Urinary bladder (tissue), 3 donors: ENCODE measurements at regions not wholly inside any gene's neighbourhood (a gene's known extent, or its start where the extent isn't known, plus 50 kb on each side); places are given as distances from the start of the nearest gene placed in this dataset.

Experiments used
- DNase-seq: peaks from one replicate; pipeline ENCODE4 v3.0.0-alpha.2; 2015; ENCODE audit errors: extremely low spot score
- H3K27ac ChIP-seq: one replicate; pipeline ENCODE4 v1.5.1; 2013; ENCODE audit warnings: low read depth, mild to moderate bottlenecking, moderate library complexity
- H3K36me3 ChIP-seq: one replicate; pipeline ENCODE4 v1.6.1; 2013; ENCODE audit warnings: mild to moderate bottlenecking, moderate library complexity; ENCODE audit not compliant: insufficient read depth
- H3K4me1 ChIP-seq: one replicate; pipeline ENCODE4 v1.6.1; 2013; ENCODE audit warnings: mild to moderate bottlenecking, moderate library complexity; ENCODE audit not compliant: insufficient read depth
- H3K4me3 ChIP-seq: one replicate; pipeline ENCODE4 v1.5.1; 2013; ENCODE audit warnings: low read depth, low read length
- WGBS: extraction: QIAGEN DNeasy Blood & Tissue Kit; methylation state at CpG from one replicate; pipeline ENCODE4 v1.1.7; 2013; 5-methylcytosine and 5-hydroxymethylcytosine counted together
- donor health status: healthy with polysubstance abuse.
- donor health status: healthy.

DNA sequence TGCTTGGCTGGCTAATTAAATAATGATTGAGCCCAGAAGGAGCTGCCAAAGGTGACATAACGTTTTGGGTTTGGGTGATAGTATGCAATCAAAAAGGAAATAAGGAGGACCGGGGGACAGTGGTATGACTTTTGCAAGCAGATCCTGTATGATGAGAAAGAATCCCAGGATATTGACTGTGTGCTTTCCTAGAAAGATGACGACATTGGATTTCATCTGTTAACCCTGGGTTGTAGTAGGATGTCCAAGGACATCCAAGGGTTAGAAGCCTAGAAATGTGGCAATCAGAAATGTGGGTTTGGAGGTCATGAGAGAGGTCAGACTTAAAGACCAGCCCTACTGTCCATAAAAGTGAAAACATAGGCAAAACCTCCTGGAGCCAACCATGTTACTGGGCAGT lies 50.3 kb upstream of the HMHB1 start:
- WGBS: 87% methylated on average over 3 of the region's 3 CpGs
- Histone ChIP-seq H3K4me3 (no peak overlapping the region), H3K27ac (no peak overlapping the region), H3K36me3 (no peaks in the 10 kb centered on the region), H3K4me1 (no peaks in the 10 kb centered on the region)
- DNase-seq: no peak

DNA sequence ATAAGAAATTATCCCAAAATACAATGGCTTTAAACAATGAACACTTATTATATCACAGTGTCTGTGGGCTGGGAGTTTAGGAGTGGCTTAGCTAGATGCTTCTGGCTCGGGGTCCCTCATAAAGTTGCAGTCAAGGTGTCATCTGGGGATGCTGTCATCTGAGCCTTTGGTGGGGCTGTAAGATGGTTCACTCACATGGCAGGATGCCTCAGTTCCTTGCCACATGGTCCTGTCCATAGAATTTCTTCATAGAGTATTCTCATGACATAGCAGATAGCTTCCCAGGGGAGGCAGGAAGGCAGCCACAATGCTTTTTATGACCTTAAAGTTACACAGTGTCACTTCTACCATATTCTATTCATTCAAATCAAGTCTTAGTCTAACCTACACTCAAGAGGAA lies 51.2 kb upstream of the HMHB1 start:
- Histone ChIP-seq H3K36me3 (no peaks in the 10 kb centered on the region), H3K27ac (no peak overlapping the region), H3K4me1 (no peaks in the 10 kb centered on the region), H3K4me3 (no peak overlapping the region)
- WGBS: 100% methylated on average over 1 of the region's 1 CpG
- DNase-seq: no peak

DNA sequence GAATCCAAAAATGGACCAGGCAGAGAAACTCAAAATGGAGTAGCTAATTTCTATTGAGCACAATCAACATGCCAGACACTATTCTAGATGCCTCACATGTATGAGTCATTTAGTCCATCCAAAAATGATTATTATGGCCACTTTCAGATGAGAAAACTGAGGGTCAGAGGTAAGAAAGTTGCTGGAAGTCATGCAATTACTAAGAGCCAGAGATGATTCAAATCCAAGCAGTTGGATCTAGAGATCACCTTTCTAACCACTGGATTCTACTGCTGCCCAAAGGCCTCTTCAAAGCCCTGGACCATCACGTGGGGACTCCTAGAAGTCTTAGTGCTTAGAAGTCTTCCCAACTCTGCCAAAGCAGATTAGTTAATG lies 51.8 kb upstream of the HMHB1 start:
- Histone ChIP-seq H3K36me3 (no peaks in the 10 kb centered on the region), H3K4me1 (no peaks in the 10 kb centered on the region), H3K27ac (no peak overlapping the region), H3K4me3 (no peak overlapping the region)
- DNase-seq: no peak
- WGBS: 88% methylated on average over 1 of the region's 1 CpG

DNA sequence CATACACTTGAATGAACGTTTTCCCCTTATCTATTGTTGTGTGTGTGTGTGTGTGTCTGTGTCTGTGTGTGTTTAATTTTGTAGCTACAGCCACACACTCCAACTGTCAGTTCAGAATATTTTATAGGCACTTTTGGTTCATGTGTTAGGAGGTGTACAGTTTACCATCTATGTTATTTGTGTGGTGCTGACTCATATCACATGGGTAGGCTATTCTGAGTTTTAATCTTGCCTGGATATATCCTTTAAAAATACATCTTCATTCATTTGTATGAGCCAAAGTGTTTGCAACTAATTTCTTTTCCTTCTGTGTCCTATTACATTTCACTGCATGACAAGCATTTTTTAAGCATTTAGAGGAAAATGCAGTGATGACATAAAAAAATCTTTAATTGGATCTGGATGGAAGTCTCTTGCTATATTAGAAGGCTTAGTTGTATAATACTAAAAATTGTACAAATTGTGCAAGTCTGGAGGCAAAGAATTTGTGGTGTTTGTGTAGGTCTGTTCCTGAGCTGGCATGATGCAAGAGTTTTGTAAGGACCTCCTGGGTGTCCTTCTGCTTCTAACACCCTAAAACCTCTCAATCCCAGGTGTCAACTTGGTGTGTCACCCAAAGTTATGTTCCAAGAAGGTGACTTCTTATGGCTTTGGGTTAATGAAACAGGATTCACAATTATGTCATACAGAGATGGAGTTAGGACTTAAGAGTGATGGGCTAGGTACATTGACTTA lies 52.4 kb upstream of the HMHB1 start:
- no peak for DNase-seq
- H3K4me1 ChIP-seq: no peaks in the 10 kb centered on the region
- 44% methylated on average over 1 of the region's 1 CpG for WGBS
- no peak overlapping the region for H3K27ac ChIP-seq
- H3K36me3 ChIP-seq: no peaks in the 10 kb centered on the region
- H3K4me3 ChIP-seq: no peak overlapping the region

- Histone ChIP-seq H3K27ac (no peak overlapping the region), H3K4me3 (no peak overlapping the region), H3K4me1 (no peaks in the 10 kb centered on the region), H3K36me3 (no peaks in the 10 kb centered on the region)
- WGBS: 45% methylated on average over 3 of the region's 3 CpGs
- no peak for DNase-seq
Observed at GRCh38 chr5:143758750-143759149, 53.2 kb upstream of the HMHB1 start.

- Histone ChIP-seq H3K27ac (no peak overlapping the region), H3K4me3 (no peak overlapping the region), H3K36me3 (no peaks in the 10 kb centered on the region), H3K4me1 (no peaks in the 10 kb centered on the region)
- DNase-seq: no peak
- 87% methylated on average over 2 of the region's 2 CpGs for WGBS
Observed at GRCh38 chr5:143758015-143758414, 53.9 kb upstream of the HMHB1 start.

DNA sequence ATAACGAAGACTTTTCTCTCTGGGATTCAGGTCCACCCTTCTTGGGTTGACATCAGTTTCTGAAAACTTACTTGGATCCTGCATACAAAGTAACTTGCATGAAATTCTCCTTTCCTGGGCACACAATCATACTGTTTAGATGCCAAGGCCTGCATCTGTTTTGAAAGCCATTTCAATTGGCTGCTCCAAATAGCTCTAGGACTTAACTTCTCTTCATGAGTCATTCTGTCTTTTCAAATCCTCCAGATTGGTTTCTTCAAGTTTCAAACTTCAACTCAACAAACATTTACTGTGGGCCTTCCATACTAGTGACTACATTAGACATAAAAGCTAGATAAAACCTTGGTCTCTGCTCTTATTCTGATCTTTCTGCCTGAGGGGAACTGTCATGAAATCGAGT lies 54.8 kb upstream of the HMHB1 start:
- Histone ChIP-seq H3K4me1 (no peaks in the 10 kb centered on the region), H3K27ac (no peak overlapping the region), H3K4me3 (no peak overlapping the region), H3K36me3 (no peaks in the 10 kb centered on the region)
- no peak for DNase-seq
- WGBS: 80% methylated on average over 2 of the region's 2 CpGs

GRCh38 chr5:143755966-143756365 lies 56.0 kb upstream of the HMHB1 start:
- no peaks in the 10 kb centered on the region for H3K4me1 ChIP-seq
- WGBS: 67% methylated on average over 1 of the region's 1 CpG
- no peak overlapping the region for H3K4me3 ChIP-seq
- no peaks in the 10 kb centered on the region for H3K36me3 ChIP-seq
- DNase-seq: no peak
- H3K27ac ChIP-seq: no peak overlapping the region

GRCh38 chr5:143752165-143752850 lies 59.7 kb upstream of the HMHB1 start:
- H3K4me3 ChIP-seq: no peak overlapping the region
- H3K4me1 ChIP-seq: no peaks in the 10 kb centered on the region
- H3K27ac ChIP-seq: no peak overlapping the region
- no peak for DNase-seq
- H3K36me3 ChIP-seq: no peaks in the 10 kb centered on the region
- WGBS: 96% methylated on average over 9 of the region's 9 CpGs

- no peaks in the 10 kb centered on the region for H3K4me1 ChIP-seq
- WGBS: 93% methylated on average over 4 of the region's 4 CpGs
- H3K4me3 ChIP-seq: no peak overlapping the region
- no peak for DNase-seq
- H3K36me3 ChIP-seq: no peaks in the 10 kb centered on the region
- H3K27ac ChIP-seq: no peak overlapping the region
Observed at GRCh38 chr5:143751342-143751741, 60.6 kb upstream of the HMHB1 start.

DNA sequence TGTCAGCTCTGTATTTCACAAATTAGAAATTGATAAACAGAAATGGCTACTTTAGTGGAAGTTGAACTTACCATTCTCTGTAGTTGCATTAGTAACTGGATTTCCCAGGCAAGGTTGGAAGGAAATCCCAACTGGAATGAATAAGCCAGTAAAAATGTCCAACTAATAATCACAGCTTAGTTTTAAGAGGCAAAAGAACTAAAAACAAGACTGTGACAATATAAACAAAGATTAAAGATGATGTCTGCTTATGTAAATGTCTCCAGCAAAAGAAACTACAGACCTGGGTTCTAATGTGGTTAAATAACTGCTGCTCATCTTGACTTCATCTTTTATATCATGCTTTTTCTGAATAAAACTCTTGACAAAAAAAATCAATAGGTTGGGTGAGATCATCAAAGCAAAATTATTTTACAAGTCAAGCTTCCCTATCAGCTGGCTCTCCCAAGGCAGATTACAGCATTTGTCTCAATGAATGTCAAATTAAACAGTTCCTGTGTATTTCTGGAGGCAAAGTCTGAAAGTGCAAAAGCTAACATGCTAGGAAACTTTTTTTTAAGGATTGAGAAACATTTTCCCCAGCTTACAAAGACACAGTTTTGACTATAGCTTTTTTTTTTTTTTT lies 62.3 kb upstream of the HMHB1 start:
- DNase-seq: peak; percentile 14
- Histone ChIP-seq H3K27ac (no peak overlapping the region), H3K4me3 (no peak overlapping the region), H3K4me1 (no peaks in the 10 kb centered on the region), H3K36me3 (no peaks in the 10 kb centered on the region)

GRCh38 chr5:143748516-143748915 lies 63.4 kb upstream of the HMHB1 start:
- no peak for DNase-seq
- 38% methylated on average over 1 of the region's 1 CpG for WGBS
- Histone ChIP-seq H3K27ac (no peak overlapping the region), H3K36me3 (no peaks in the 10 kb centered on the region), H3K4me1 (no peaks in the 10 kb centered on the region), H3K4me3 (no peak overlapping the region)

DNA sequence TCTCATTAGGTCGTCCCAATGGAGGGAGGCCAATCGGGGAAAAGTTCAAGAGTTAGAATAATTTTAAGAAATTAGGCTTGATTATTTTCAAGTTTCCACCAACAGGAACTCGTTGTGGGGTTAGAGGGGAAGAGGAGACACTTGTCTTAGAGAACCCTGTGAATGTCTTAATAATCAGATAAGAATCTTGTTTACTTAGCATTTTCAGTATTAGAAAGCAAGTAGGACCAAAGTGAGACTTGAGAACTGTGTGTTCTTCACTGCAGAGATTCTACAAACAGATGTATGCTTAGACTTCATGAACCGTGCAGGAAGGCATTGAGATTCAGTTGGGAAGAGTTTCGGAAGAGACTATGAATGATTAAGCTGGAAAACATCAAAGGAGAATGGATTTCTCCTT lies 69.0 kb upstream of the HMHB1 start:
- H3K4me3 ChIP-seq: no peak overlapping the region
- no peak for DNase-seq
- 86% methylated on average over 5 of the region's 5 CpGs for WGBS
- H3K4me1 ChIP-seq: no peaks in the 10 kb centered on the region
- H3K27ac ChIP-seq: no peak overlapping the region
- no peaks in the 10 kb centered on the region for H3K36me3 ChIP-seq

DNA sequence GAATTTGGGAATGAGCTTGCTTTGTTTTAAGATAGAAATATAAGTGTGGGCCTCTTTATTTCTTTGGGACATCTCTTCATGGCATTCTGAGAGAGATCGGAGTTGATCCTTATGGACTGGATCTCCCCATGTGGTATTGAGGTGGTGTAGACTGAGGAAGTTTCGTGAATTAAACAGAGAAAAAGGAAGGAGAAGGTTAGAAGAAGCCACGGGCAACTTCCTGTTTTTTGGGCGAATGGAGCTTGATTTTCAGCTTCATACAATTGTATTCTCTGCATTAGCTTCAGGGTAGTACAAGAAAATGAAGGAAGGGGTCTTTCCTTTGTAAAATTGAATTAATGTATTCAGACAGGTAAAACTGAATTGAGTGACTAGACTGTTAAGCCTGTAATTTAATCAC lies 70.5 kb upstream of the HMHB1 start:
- no peak for DNase-seq
- Histone ChIP-seq H3K36me3 (no peaks in the 10 kb centered on the region), H3K27ac (no peak overlapping the region), H3K4me3 (no peak overlapping the region), H3K4me1 (no peaks in the 10 kb centered on the region)
- 80% methylated on average over 4 of the region's 4 CpGs for WGBS
